Muscle layer of colon (tissue), 2 donors: ENCODE measurements at regions not wholly inside any gene's neighbourhood (a gene's known extent, or its start where the extent isn't known, plus 50 kb on each side); places are given as distances from the start of the nearest gene placed in this dataset.
"Not testable (repeated sequence)": the region's sequence is repeated elsewhere in the genome, so short reads cannot be mapped to it uniquely, and the experiment has no call there.

Source experiments
- H3K27ac ChIP-seq: one replicate; pipeline ENCODE4 v1.7.0; 2013; ENCODE audit warnings: low read depth, mild to moderate bottlenecking, low read length, moderate library complexity
- H3K27me3 ChIP-seq, 2 donors: one replicate each; pipeline ENCODE4 v1.7.0; 2013; ENCODE audit warnings: low read length in 2 of 2, mild to moderate bottlenecking in 2 of 2; ENCODE audit not compliant: insufficient read depth in 2 of 2, control insufficient read depth in 1 of 2
- H3K36me3 ChIP-seq: one replicate; pipeline ENCODE4 v1.7.0; 2013; ENCODE audit warnings: mild to moderate bottlenecking, low read length; ENCODE audit not compliant: insufficient read depth
- H3K4me1 ChIP-seq: one replicate; pipeline ENCODE4 v1.7.0; 2013; ENCODE audit warnings: mild to moderate bottlenecking, low read length; ENCODE audit not compliant: insufficient read depth
- H3K4me3 ChIP-seq, 2 donors: one replicate each; pipeline ENCODE4 v1.7.0; 2013; ENCODE audit warnings: low read length in 2 of 2, low read depth in 1 of 2, mild to moderate bottlenecking in 1 of 2, moderate library complexity in 1 of 2
- H3K9ac ChIP-seq: one replicate; pipeline ENCODE4 v1.7.0; 2013; ENCODE audit warnings: low read length
- H3K9me3 ChIP-seq: one replicate; pipeline ENCODE4 v1.7.0; 2013; ENCODE audit warnings: mild to moderate bottlenecking, low read length
- donor health status: abdominal sarcoma.
- donor health status: Adenocarcinoma of cecum.

GRCh38 chr2:215535125-215535668, 99.3 kb upstream of the FN1 start:
- H3K9me3 ChIP-seq: no peaks in the 10 kb centered on the region
- H3K27ac ChIP-seq: no peak overlapping the region
- no peaks in the 10 kb centered on the region for H3K27me3 ChIP-seq
- H3K4me1 ChIP-seq: no peaks in the 10 kb centered on the region
- no peak overlapping the region for H3K9ac ChIP-seq
- no peak overlapping the region for H3K4me3 ChIP-seq
- H3K36me3 ChIP-seq: no peaks in the 10 kb centered on the region

- H3K27ac ChIP-seq: not testable (repeated sequence)
Measured at GRCh38 chr2:215533716-215534115, 97.8 kb upstream of the FN1 start.

GRCh38 chr2:215532844-215533243, 97.0 kb upstream of the FN1 start:
- H3K9me3 ChIP-seq: no peaks in the 10 kb centered on the region
- no peak overlapping the region for H3K4me3 ChIP-seq
- no peaks in the 10 kb centered on the region for H3K36me3 ChIP-seq
- H3K9ac ChIP-seq: no peak overlapping the region
- no peaks in the 10 kb centered on the region for H3K4me1 ChIP-seq
- H3K27ac ChIP-seq: no peak overlapping the region
- no peaks in the 10 kb centered on the region for H3K27me3 ChIP-seq

More at GRCh38 chr2:215533716-215534115, 97.8 kb upstream of the FN1 start:
- not testable (repeated sequence) for H3K4me3 ChIP-seq, H3K4me1 ChIP-seq, H3K9me3 ChIP-seq, H3K9ac ChIP-seq, H3K36me3 ChIP-seq, H3K27me3 ChIP-seq

GRCh38 chr2:215531284-215531683, 95.4 kb upstream of the FN1 start:
- no peak overlapping the region for H3K9ac ChIP-seq
- no peak overlapping the region for H3K27ac ChIP-seq
- no peak overlapping the region for H3K4me3 ChIP-seq
- no peaks in the 10 kb centered on the region for H3K9me3 ChIP-seq
- no peaks in the 10 kb centered on the region for H3K4me1 ChIP-seq
- no peaks in the 10 kb centered on the region for H3K27me3 ChIP-seq
- no peaks in the 10 kb centered on the region for H3K36me3 ChIP-seq

- no peaks in the 10 kb centered on the region for H3K9me3 ChIP-seq
- no peak overlapping the region for H3K9ac ChIP-seq
- no peaks in the 10 kb centered on the region for H3K4me1 ChIP-seq
- no peaks in the 10 kb centered on the region for H3K36me3 ChIP-seq
- H3K4me3 ChIP-seq: no peak overlapping the region
- H3K27me3 ChIP-seq: no peaks in the 10 kb centered on the region
- no peak overlapping the region for H3K27ac ChIP-seq
Measured at GRCh38 chr2:215530191-215530968, 94.5 kb upstream of the FN1 start.

GRCh38 chr2:215529271-215529670, 93.4 kb upstream of the FN1 start:
- Histone ChIP-seq H3K9ac (no peak overlapping the region), H3K27ac (no peak overlapping the region), H3K9me3 (no peaks in the 10 kb centered on the region)

GRCh38 chr2:215528555-215528954, 92.7 kb upstream of the FN1 start:
- no peak overlapping the region for H3K9ac ChIP-seq
- no peaks in the 10 kb centered on the region for H3K9me3 ChIP-seq
- H3K36me3 ChIP-seq: no peaks in the 10 kb centered on the region
- H3K4me3 ChIP-seq: no peak overlapping the region
- no peaks in the 10 kb centered on the region for H3K27me3 ChIP-seq
- no peaks in the 10 kb centered on the region for H3K4me1 ChIP-seq
- no peak overlapping the region for H3K27ac ChIP-seq

More at GRCh38 chr2:215529271-215529670, 93.4 kb upstream of the FN1 start:
- Histone ChIP-seq H3K4me3 (no peak overlapping the region), H3K4me1 (no peaks in the 10 kb centered on the region), H3K36me3 (no peaks in the 10 kb centered on the region), H3K27me3 (no peaks in the 10 kb centered on the region)

GRCh38 chr2:215527736-215528135, 91.9 kb upstream of the FN1 start:
- Histone ChIP-seq H3K9me3 (no peaks in the 10 kb centered on the region), H3K9ac (no peak overlapping the region), H3K27me3 (no peaks in the 10 kb centered on the region), H3K4me3 (no peak overlapping the region), H3K36me3 (no peaks in the 10 kb centered on the region), H3K27ac (no peak overlapping the region), H3K4me1 (no peaks in the 10 kb centered on the region)

- Histone ChIP-seq H3K27me3 (no peaks in the 10 kb centered on the region), H3K4me1 (peaks cover 4% of the 10 kb centered on the region), H3K9me3 (no peaks in the 10 kb centered on the region), H3K36me3 (no peaks in the 10 kb centered on the region), H3K27ac (no peak overlapping the region), H3K9ac (no peak overlapping the region), H3K4me3 (no peak overlapping the region)
Measured at GRCh38 chr2:215526341-215526740, 90.5 kb upstream of the FN1 start.

- no peaks in the 10 kb centered on the region for H3K27me3 ChIP-seq
- peaks cover 10% of the 10 kb centered on the region for H3K4me1 ChIP-seq
- H3K9me3 ChIP-seq: no peaks in the 10 kb centered on the region
- H3K9ac ChIP-seq: no peak overlapping the region
- no peak overlapping the region for H3K27ac ChIP-seq
- no peak overlapping the region for H3K4me3 ChIP-seq
- H3K36me3 ChIP-seq: no peaks in the 10 kb centered on the region
Measured at GRCh38 chr2:215522237-215522636, 86.4 kb upstream of the FN1 start.

- Histone ChIP-seq H3K9me3 (no peaks in the 10 kb centered on the region), H3K27me3 (no peaks in the 10 kb centered on the region), H3K4me3 (no peak overlapping the region), H3K36me3 (no peaks in the 10 kb centered on the region), H3K27ac (no peak overlapping the region), H3K4me1 (peaks cover 10% of the 10 kb centered on the region), H3K9ac (no peak overlapping the region)
Measured at GRCh38 chr2:215521031-215521430, 85.2 kb upstream of the FN1 start.

- peaks cover 10% of the 10 kb centered on the region for H3K4me1 ChIP-seq
- H3K27ac ChIP-seq: no peak overlapping the region
- H3K4me3 ChIP-seq: no peak overlapping the region
- H3K27me3 ChIP-seq: no peaks in the 10 kb centered on the region
- no peak overlapping the region for H3K9ac ChIP-seq
- no peaks in the 10 kb centered on the region for H3K36me3 ChIP-seq
- no peaks in the 10 kb centered on the region for H3K9me3 ChIP-seq
Measured at GRCh38 chr2:215517391-215517790, 81.5 kb upstream of the FN1 start.
